Hematopoietic multipotent progenitor cell treated with erythropoietin and hydrocortisone succinate and interleukin-3 and kit ligand, for 15 days (in vitro differentiated cells): ENCODE measurements at regions not wholly inside any gene's neighbourhood (a gene's known extent, or its start where the extent isn't known, plus 50 kb on each side); places are given as distances from the start of the nearest gene placed in this dataset.
"Not testable (repeated sequence)": the region's sequence is repeated elsewhere in the genome, so short reads cannot be mapped to it uniquely, and the experiment has no call there.

Experiments used
- DNase-seq: peaks from one replicate; pipeline ENCODE4 v3.0.0-alpha.2; 2015; ENCODE audit warnings: low spot score

GRCh38 chr2:176929387-176929786 lies 283.2 kb upstream of the HNRNPA3 start:
- DNase-seq: not testable (repeated sequence)

GRCh38 chr2:176931588-176932563 lies 280.7 kb upstream of the HNRNPA3 start:
- no peak for DNase-seq

GRCh38 chr2:176934131-176934530 lies 278.5 kb upstream of the HNRNPA3 start:
- DNase-seq: no peak

DNA sequence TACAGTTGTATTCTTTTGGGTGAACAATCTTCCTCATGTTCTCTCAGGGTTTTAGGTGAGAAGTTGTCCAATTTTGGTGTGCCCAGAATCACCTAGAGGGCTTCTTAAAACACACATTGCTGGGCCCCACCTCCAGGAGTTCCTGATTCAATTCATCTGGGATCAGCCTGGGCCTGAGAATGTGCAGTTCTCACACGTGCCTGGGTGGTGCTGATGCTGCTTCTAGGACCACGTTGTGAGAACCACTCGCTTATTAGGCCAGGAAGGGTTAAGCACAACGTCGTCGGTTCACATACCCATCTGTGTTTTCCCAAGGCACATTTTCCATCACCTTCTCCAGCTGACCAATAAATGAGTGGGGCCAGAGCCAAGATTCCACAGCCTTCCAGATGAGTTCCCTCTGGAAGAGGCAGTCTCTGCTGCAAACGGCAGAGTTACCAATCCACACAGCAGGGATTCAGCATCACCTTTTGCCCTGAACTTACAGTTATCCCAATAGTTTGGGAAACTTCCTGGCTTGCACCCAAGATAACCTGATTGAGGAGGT lies 277.7 kb upstream of the HNRNPA3 start:
- no peak for DNase-seq

DNA sequence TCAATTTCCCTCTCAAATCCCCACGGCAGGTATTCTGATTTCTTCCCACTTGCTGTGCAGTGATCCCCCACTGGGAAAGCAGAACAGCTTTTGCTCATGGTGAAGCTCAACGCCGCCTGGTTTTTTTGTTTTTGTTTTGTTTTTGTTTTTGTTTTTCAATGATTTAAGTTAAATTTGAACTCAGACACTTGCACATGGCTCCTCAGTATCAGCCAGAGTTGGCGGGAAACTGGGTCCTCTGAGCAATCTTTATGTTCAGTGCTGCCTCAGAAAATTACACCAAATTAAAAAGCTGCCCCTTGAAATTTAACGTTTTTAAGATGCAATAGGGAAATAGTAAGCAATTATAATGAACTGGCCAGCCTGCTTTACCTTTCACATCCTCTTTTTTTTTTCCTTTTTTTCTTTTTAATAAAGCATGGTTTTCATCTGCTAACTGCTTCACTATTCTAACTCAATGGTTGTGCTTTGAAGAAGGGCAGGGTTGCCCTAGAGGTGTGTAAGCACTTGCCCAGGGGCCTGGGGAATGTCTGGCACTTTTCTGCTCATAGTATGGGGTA lies 277.0 kb upstream of the HNRNPA3 start:
- DNase-seq: no peak

DNA sequence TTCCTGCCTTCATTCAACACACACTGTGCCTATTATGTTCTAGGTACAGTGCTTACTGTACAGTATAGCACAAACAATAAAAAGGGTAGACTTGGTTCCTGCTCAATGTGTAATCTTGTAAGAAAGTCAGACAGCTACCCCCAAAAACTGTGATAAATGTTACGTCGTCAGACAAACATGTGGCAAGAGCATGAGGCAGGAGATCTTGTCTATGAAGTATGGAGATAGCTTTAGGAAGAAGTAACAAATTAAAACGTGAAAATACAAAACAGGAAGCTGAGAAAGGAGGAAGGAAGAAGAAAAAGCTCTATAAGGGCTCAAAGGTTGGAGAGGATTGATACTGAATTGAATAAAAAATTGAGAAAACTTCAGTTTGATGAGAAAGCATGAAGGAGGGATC lies 276.2 kb upstream of the HNRNPA3 start:
- DNase-seq: no peak

GRCh38 chr2:176944998-176945397 lies 267.6 kb upstream of the HNRNPA3 start:
- no peak for DNase-seq

DNA sequence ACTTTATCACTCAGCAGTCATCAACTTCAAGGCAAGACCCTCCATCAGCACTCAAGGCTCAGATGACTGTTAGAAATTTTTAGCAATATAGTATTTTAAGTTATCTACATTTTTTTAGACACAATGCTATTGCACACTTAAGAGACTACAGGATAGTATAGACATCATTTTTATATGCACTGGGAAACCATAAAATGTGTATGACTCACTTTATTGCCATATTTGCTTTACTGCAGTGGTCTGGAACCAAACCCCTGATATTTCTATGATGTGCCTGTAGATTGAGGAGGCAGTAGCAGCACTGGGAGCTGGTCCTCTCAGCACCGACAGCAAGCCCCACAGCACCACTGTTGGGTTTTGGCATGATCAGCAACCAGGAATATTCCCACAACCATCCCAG lies 264.8 kb upstream of the HNRNPA3 start:
- no peak for DNase-seq

DNA sequence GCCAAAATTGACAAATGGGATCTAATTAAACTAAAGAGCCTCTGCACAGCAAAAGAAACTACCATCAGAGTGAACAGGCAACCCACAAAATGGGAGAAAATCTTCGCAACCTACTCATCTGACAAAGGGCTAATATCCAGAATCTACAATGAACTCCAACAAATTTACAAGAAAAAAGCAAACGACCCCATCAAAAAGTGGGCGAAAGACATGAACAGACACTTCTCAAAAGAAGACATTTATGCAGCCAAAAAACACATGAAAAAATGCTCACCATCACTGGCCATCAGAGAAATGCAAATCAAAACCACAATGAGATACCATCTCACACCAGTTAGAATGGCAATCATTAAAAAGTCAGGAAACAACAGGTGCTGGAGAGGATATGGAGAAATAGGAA lies 261.4 kb upstream of the HNRNPA3 start:
- DNase-seq: not testable (repeated sequence)

DNA sequence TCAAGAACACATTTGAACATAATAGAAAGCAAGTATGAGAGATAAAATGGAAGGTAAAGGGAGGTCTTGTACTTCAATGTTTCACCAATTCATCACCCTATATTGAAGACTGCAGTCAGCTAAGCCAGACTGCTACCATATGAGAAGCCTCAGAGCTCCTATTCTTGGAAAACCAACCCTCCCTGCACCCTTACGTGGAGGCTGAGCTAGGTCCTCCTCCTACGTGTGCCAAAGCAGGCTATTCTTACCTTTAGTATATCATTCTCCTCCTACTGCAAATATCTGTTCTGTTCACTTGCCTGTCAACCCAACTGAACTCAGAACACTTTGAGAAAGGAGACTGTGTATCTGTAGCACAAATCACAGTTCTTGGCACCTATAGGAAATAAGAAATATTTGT lies 255.8 kb upstream of the HNRNPA3 start:
- no peak for DNase-seq

DNA sequence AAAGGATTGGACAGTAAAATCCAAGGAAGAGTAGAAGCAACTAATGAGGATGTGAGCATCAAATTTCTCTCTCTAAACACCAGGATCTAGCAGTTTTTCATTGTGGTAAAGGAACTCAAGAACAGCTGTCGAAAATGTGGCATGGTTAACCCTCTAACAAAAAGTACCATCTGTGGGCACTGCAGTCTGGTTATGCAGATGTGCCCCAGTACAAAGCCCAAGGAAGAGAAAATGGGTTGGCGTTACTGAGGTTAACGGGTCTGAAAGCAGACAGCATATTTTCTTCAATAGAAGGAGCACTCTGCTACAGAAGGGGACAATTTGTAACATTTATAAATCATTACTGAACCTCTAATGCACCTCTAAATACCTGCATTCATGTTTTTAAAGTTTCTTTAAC lies 253.0 kb upstream of the HNRNPA3 start:
- DNase-seq: no peak

GRCh38 chr2:176960061-176960460 lies 252.5 kb upstream of the HNRNPA3 start:
- DNase-seq: no peak

- DNase-seq: no peak
Observed at GRCh38 chr2:176960736-176961520, 251.7 kb upstream of the HNRNPA3 start.

DNA sequence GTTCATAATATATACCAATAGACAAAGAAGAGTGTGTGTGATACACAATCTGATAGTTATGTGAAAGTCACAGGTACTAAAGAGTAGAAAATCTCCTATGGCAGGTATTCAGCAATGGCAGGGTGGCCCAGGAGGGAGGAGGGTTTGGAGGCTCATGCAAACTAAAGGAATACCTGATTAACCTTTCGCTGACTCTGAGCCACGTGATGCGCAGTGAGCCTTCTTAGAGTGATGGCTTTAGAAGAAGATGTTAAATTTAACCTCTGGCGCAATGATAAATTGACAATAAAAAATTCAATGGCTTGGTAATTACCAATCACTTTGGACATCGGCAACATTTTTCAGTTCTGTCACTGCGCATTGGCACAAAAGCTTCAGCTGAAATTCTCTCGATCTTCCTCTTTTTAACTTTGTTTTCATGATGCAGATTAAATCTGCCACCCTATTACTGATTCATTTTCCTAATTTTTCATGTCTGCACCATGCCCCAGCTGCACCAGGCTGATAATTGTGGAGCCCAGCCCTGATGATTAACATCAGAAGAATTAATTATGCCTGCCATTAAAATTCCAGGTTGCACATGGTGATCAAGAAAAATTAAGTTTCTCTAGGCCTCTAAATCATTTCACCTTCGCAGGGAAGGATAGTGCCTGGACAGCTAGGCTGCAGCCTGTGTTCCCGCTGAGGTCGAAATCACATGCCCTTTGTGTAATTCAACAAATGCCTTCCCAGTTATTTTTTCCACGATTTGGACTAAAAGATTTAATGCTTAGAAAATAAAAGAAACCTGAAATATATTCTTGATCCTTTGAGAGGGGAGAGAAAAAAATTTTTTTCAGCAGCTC lies 250.6 kb upstream of the HNRNPA3 start:
- DNase-seq: no peak

DNA sequence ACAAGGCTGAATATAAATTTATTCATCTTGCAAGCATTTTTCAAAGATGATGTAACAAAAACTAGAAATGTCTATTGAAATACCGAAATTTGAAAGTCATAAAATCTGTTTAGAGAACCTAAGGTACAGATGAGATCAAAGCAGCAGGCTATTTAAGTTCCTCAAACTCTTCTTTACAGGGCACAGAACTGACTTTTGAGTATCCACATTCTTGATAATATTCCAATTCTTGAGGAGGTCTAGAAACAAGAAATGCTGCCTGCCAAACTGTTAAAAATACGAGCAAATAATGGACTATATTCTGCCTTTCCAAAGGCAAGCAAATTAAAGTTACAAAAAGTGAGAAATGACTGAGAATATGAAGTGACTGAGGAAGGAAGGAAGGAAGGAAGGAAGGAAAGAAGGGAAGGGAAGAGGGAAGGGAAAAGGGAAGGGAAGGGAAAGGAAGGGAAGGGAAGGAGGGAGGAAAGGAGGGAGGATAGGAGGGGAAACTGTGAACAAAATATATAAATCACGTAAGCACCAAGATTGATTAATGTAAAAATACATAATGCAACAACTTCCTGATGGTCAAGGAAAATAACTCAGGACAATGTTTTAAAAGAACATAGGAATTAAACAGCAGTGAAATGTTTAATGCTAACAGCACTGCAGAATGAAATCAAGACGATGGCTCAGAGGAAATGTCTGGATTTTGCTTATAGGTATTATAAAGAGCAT lies 248.9 kb upstream of the HNRNPA3 start:
- DNase-seq: no peak

- no peak for DNase-seq
Observed at GRCh38 chr2:176967911-176968450, 244.6 kb upstream of the HNRNPA3 start.

DNA sequence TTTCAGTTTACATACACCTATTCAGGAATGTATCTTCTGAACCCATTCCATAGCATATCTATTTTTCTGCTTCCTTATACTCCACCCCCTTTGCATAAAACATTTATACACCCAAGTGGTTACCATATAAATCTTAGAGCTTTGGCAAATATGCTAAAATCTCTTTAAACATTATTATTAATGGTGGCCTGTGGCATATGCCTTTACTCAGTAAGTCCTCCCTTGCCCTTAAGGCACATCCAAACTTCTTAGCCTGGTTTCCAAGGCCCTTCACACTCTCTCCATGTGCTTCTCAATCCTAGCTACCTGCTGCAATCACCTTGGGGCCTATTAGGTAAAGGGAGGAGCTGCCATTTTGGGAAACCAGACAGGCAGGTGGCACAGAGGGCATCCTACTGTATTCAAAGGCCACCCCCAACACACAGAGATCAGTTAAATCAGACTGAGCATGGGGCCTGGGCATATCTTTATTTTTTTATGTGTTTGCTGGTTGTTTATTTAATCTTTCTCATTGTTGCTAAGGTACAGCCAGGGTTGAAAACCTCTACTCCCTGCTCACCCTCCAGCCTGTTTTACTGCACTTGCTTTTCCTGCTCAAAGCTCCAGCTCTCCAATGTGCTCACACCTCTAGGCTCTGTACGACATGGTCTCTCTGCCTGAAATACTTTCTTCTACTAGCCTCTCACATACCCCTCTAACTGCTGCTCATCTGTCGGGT lies 242.8 kb upstream of the HNRNPA3 start:
- DNase-seq: no peak

DNA sequence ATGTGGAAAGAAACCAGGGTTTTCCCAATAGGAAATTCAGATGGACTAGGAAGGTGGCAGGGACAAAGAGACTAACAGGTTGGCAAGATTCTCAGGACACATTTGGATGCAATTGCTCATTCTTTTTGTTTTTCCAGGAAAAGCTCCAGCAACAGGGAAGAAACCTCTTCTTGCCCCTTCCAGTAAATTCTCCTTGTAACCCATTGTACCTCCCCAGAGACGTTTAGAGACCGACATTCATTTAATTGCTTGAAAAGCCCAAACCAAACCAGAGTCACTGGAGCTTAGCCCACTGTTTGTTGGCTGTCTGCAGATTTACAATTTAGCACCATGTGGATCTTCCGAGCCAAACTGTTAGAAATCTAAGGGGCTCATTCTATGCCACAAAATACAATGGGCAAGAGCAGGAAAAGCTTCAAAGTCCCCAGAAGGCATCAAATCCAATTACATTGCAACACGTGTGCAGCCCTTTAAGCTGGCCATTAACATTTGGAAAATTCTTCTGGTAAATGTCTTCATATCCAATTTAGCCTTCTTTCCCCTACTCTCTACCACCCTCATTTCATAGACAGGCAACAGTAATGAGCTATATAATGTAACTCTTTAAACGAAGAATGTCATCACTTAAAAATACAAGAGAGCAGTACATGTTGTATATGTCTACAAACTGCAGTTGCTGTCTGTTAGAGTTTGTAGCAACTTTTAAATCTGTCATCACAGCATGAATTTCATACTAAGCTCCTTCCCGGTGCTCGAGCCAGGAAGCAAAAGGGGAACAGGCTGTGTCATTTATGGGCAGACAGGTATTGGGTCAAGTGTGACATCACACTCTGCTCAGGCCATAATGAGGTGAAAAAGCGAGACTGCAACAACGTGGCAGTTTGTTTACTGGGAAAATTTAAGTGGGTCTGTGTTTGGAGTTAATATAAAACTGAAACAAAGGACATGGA lies 235.6 kb upstream of the HNRNPA3 start:
- DNase-seq: no peak

GRCh38 chr2:176978921-176979320 lies 233.7 kb upstream of the HNRNPA3 start:
- DNase-seq: no peak
